HEK293 (cell line): ENCODE measurements at regions not wholly inside any gene's neighbourhood (a gene's known extent, or its start where the extent isn't known, plus 50 kb on each side); places are given as distances from the start of the nearest gene placed in this dataset.

Source experiments
- MYNN ChIP-seq: fragments of 450-650 bp; formaldehyde crosslinking; IDR thresholded peaks from 2 replicates; pipeline ENCODE4 v1.5.1; 2016; ENCODE audit warnings: missing biosample characterization, missing genetic modification characterization, borderline replicate concordance
- REPIN1 ChIP-seq: fragments of 450-650 bp; formaldehyde crosslinking; IDR thresholded peaks from 2 replicates; pipeline ENCODE4 v1.5.1; 2017; ENCODE audit warnings: missing biosample characterization, missing genetic modification characterization, low read depth
- SETDB1 ChIP-seq: IDR thresholded peaks from one replicate; pipeline ENCODE4 v1.6.1; 2017; ENCODE audit warnings: mild to moderate bottlenecking, low read length, moderate library complexity, mixed read lengths; ENCODE audit not compliant: insufficient read length
- ZNF114 ChIP-seq: fragments of 450-650 bp; formaldehyde crosslinking; IDR thresholded peaks from 2 replicates; pipeline ENCODE4 v1.5.0; 2017; ENCODE audit warnings: missing biosample characterization, missing genetic modification characterization
- ZNF155 ChIP-seq: fragments of 450-650 bp; formaldehyde crosslinking; IDR thresholded peaks from 2 replicates; pipeline ENCODE4 v1.5.1; 2016; ENCODE audit warnings: missing biosample characterization, missing genetic modification characterization
- ZNF274 ChIP-seq, 2 experiments: fragments of 200-500 bp in 1 of 2; fragments of 450-650 bp in 1 of 2; sonication (Bioruptor generic) in 1 of 2; formaldehyde crosslinking in 1 of 2; IDR thresholded peaks; 2 replicates each; pipeline versions ENCODE4 v1.5.1 to v1.6.1; 2014 to 2016; ENCODE audit warnings: borderline replicate concordance in 1 of 2, inconsistent platforms in 1 of 2, low read length in 1 of 2, missing biosample characterization in 1 of 2, missing genetic modification characterization in 1 of 2
- ZNF747 ChIP-seq: fragments of 450-650 bp; formaldehyde crosslinking; IDR thresholded peaks from 2 replicates; pipeline ENCODE4 v1.5.1; 2016; ENCODE audit warnings: missing biosample characterization, missing genetic modification characterization
- ZNF843 ChIP-seq: fragments of 450-650 bp; formaldehyde crosslinking; IDR thresholded peaks from 2 replicates; pipeline ENCODE4 v1.5.1; 2016; ENCODE audit warnings: missing biosample characterization, missing genetic modification characterization
- ZSCAN16 ChIP-seq: fragments of 450-650 bp; formaldehyde crosslinking; IDR thresholded peaks from 2 replicates; pipeline ENCODE4 v1.5.1; 2016; ENCODE audit warnings: missing biosample characterization, missing genetic modification characterization
- TF ChIP-seq, protein P1 (sequence below): fragments of 450-650 bp; formaldehyde crosslinking; IDR thresholded peaks from 2 replicates; pipeline ENCODE4 v1.5.1; 2016; ENCODE audit warnings: missing biosample characterization, missing genetic modification characterization
- TF ChIP-seq, protein P2 (sequence below): fragments of 450-650 bp; formaldehyde crosslinking; IDR thresholded peaks from 2 replicates; pipeline ENCODE4 v1.5.1; 2016; ENCODE audit warnings: missing biosample characterization, missing genetic modification characterization
- TF ChIP-seq, protein P3 (sequence below): fragments of 450-650 bp; formaldehyde crosslinking; IDR thresholded peaks from 2 replicates; pipeline ENCODE4 v1.5.1; 2016; ENCODE audit warnings: missing biosample characterization, missing genetic modification characterization
- TF ChIP-seq, protein P4 (sequence below): fragments of 450-650 bp; formaldehyde crosslinking; IDR thresholded peaks from 2 replicates; pipeline ENCODE4 v1.5.1; 2017; ENCODE audit warnings: missing biosample characterization, missing genetic modification characterization

DNA sequence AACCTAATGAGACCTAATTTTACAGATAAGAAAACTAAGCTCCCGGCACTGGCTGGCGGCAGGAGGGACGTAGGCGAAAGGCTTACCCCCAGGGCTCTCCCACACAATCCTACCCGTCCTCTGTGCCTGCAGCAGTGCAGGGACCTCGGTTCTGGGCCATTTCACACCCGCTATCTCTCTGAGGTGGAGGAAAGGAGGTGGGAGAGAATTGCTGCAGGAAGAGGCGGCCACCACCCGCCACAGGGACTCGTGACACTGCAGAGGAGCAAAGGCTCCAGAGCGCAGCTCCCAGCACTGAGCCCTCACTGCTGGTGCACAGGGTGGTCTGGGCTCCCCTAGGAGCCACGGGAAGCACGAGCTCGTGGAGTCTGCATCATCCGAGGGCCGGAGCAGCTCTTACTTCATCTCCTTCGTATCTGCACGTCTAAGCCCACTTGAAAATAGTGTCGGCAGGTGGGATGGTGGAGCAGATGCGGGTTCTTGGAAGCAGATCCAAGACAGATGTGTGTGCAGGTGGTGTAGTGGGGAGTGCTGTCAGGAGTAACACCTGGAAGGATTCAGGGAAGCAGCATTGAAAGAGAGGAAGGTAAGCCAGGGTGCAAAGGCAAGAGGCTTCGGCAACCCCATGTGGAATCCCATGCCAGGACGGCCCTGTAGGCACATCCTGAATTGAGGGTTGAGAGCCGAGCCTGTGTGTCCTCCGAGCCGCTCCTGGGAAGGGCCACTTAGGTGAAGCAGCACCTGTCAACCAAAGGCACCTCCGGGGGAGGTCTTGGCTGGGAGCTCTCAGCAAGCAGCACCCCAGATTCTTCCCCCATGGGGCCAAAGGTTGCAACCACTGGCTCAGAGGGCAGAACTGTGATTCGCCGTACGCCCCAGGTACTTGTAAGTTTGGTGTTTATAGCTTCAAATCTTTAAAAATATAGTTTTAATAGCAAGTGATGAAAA is 115.8 kb upstream of the SPACA7 start:
- TF ChIP-seq, protein P1, sequence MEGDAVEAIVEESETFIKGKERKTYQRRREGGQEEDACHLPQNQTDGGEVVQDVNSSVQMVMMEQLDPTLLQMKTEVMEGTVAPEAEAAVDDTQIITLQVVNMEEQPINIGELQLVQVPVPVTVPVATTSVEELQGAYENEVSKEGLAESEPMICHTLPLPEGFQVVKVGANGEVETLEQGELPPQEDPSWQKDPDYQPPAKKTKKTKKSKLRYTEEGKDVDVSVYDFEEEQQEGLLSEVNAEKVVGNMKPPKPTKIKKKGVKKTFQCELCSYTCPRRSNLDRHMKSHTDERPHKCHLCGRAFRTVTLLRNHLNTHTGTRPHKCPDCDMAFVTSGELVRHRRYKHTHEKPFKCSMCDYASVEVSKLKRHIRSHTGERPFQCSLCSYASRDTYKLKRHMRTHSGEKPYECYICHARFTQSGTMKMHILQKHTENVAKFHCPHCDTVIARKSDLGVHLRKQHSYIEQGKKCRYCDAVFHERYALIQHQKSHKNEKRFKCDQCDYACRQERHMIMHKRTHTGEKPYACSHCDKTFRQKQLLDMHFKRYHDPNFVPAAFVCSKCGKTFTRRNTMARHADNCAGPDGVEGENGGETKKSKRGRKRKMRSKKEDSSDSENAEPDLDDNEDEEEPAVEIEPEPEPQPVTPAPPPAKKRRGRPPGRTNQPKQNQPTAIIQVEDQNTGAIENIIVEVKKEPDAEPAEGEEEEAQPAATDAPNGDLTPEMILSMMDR (tag by site-specific recombination), result no peak
- no peak for TF ChIP-seq ZNF274 (IDR thresholded peaks at IDR 0.05; ENCODE audit: low read length)
- TF ChIP-seq ZNF274 (tag by site-specific recombination; IDR thresholded peaks at IDR 0.05; ENCODE audit: borderline replicate concordance), result no peak
- TF ChIP-seq MYNN (tag by site-specific recombination), result no peak
- no peak for TF ChIP-seq ZNF114 (tag by site-specific recombination)
- TF ChIP-seq, protein P2, sequence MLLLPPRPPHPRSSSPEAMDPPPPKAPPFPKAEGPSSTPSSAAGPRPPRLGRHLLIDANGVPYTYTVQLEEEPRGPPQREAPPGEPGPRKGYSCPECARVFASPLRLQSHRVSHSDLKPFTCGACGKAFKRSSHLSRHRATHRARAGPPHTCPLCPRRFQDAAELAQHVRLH (tag by site-specific recombination), result no peak
- TF ChIP-seq ZNF843 (tag by site-specific recombination), result no peak
- TF ChIP-seq, protein P3, sequence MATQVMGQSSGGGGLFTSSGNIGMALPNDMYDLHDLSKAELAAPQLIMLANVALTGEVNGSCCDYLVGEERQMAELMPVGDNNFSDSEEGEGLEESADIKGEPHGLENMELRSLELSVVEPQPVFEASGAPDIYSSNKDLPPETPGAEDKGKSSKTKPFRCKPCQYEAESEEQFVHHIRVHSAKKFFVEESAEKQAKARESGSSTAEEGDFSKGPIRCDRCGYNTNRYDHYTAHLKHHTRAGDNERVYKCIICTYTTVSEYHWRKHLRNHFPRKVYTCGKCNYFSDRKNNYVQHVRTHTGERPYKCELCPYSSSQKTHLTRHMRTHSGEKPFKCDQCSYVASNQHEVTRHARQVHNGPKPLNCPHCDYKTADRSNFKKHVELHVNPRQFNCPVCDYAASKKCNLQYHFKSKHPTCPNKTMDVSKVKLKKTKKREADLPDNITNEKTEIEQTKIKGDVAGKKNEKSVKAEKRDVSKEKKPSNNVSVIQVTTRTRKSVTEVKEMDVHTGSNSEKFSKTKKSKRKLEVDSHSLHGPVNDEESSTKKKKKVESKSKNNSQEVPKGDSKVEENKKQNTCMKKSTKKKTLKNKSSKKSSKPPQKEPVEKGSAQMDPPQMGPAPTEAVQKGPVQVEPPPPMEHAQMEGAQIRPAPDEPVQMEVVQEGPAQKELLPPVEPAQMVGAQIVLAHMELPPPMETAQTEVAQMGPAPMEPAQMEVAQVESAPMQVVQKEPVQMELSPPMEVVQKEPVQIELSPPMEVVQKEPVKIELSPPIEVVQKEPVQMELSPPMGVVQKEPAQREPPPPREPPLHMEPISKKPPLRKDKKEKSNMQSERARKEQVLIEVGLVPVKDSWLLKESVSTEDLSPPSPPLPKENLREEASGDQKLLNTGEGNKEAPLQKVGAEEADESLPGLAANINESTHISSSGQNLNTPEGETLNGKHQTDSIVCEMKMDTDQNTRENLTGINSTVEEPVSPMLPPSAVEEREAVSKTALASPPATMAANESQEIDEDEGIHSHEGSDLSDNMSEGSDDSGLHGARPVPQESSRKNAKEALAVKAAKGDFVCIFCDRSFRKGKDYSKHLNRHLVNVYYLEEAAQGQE (tag by site-specific recombination), result no peak
- TF ChIP-seq REPIN1, result no peak
- TF ChIP-seq ZNF155, result no peak
- TF ChIP-seq ZNF747, result no peak
- TF ChIP-seq, protein P4, sequence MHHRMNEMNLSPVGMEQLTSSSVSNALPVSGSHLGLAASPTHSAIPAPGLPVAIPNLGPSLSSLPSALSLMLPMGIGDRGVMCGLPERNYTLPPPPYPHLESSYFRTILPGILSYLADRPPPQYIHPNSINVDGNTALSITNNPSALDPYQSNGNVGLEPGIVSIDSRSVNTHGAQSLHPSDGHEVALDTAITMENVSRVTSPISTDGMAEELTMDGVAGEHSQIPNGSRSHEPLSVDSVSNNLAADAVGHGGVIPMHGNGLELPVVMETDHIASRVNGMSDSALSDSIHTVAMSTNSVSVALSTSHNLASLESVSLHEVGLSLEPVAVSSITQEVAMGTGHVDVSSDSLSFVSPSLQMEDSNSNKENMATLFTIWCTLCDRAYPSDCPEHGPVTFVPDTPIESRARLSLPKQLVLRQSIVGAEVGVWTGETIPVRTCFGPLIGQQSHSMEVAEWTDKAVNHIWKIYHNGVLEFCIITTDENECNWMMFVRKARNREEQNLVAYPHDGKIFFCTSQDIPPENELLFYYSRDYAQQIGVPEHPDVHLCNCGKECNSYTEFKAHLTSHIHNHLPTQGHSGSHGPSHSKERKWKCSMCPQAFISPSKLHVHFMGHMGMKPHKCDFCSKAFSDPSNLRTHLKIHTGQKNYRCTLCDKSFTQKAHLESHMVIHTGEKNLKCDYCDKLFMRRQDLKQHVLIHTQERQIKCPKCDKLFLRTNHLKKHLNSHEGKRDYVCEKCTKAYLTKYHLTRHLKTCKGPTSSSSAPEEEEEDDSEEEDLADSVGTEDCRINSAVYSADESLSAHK (tag by site-specific recombination), result no peak
- no peak for TF ChIP-seq ZSCAN16
- no peak for TF ChIP-seq SETDB1
